Activated CD8-positive, alpha-beta memory T cell treated with anti-CD3 and anti-CD28 coated beads for 4 hours (primary cell): ENCODE measurements at regions not wholly inside any gene's neighbourhood (a gene's known extent, or its start where the extent isn't known, plus 50 kb on each side); places are given as distances from the start of the nearest gene placed in this dataset.

Experiments
- DNase-seq, 2 donors: peaks; one replicate each; pipeline ENCODE4 v3.0.0-alpha.2; 2020; ENCODE audit warnings: low read depth in 2 of 2

DNA sequence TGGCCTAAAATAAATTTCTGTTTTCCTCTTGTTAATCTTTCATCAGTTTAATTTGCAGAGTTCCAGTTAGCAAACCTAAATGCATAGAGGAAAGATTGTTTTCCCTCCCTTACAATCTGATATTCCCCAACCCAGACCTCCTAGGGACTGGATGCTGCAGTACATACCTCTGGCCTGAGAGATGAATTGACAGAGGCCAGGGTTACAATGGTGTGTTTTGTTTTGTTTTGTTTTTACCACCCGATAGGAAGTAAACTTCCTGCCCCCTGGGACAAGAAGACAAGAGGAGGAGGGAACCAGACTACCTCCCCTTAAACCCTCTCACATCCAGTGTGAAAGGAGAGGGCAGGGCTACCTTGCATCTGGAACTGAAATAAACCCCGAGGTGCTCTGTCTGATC, 319.0 kb downstream of the LRFN2 start:
- no peak for DNase-seq

DNA sequence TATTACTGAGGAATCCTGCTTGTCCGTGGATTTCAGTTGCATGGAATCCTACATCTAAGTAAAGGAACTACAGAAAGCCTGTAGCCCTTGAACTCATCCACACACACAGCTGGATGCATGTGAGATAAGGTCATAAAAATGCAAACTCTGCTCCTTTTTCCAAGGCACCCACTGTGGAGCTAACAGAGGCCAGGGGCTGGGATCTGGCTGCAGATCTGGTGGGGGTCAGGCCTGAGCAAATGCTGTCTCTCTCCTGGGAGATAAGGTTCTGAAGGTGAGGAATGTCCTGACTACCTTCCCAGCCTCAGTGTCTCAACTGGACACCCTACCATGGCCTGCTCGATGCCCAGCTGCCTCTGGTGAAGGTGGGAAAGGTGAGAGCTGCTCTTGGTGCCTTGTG, 321.5 kb downstream of the LRFN2 start:
- no peak for DNase-seq

DNA sequence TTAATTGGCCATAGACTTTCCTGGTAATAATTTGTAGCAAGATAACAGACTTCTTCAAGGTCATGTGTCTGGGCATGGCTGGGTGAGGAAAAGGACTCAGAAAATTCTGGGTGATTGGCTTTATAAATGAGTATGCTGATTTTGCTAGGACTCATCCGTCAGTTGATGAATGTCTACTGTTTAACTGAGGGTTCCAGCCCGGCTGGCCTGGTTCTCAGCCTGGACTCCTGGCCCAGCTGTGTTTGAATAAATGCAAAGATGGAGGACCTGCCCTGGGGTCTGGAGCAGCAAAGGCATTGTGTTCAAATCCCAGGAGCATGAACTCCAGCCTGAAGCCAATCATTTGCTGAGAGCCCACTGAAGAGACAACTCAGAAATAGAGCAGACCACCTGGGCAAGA, 323.2 kb downstream of the LRFN2 start:
- DNase-seq = no peak

DNA sequence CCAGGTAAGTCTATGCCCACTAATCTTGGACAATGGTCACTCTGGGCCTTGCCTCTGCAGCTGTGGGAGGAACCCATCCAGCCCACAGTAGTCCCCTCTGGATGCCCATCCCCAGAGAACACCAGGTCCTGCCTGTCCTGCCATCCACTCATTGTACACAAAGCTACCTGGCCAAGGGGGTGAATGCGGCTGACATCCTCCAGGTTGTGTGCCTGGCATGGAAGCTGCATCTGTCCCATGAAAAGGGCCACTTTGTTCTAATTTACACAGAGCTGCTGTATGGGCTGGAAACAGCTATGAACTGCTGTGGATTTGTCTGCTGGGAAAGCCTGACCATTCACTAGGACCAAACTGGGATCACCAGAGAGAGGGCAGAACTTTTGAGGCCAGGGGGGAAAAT, 324.8 kb downstream of the LRFN2 start:
- DNase-seq = no peak

DNA sequence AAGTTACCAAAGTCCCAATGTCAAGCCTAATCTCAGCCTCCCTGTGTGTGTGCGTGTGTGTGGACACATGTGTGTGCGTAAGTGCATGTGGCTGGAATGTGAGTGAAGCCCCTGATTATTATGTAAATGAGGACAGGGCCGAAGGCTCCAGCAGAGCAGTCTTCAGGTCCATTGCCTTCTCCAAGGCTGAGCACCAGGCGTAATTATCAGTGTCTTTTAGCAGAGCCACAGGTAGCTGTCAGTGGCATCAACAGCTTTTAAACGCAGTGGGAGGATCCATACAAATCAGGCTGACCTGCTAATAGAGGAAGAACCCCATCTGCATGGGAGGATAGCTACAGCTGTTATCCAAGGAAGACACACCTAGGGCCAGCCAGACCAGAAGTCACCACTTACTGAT, 324.3 kb upstream of the MOCS1 start:
- DNase-seq = no peak

DNA sequence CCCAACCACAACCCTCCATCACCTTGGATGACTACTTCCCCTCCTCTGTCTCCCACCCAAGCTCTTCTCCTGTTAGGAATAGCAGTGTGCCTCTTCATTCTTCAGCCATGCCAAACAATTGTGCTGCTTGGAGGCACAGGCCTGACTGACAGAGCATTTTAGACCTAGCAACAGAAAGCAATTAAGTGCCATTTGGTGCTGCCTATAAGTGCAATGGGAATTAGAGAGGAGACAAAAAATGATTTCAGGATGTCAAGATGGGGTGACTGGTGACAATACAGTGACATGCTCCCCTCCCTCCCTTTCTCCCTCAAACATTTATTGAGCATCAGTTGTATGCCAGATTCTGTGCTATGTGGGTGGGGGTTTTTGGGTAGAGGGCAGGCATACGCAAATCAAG, 322.6 kb upstream of the MOCS1 start:
- DNase-seq = no peak

DNA sequence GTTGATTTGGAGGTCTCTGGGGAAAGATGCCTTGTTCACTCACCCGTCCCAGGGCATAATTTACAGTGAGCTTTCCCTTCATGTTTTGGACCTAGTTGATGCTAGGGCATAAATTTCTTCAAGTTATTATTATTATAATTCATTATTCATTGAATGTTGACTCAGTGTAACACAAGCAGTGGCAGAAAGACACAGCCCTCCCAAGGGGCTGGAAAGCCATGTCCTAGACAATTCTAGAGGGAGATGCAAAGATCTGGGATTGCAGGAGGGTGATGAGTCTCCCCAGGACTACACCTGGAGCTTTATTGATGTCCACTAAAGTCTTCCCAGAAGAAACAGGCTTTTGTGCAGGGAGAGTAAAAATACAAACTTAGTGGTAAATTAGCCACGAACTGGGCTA, 322.0 kb upstream of the MOCS1 start:
- no peak for DNase-seq

DNA sequence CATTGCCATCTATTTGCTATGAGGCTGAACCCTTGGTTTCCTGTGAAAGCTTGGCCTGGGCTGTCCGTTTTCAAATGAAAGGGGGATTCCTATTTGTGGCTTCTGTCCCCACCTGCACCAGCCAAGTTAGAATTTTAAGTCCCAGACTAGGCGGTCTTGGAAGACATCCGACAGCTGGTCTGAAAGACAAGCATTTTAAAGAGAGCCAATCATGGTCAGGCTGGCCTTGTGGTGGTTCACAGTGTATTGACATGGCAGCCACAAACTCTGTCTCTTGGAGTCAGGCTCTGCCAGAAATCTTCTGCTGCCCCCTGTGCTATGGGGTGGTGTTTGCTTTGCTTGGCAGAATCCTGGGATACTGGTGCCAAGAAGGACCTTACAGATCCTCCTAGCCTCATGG, 319.2 kb upstream of the MOCS1 start:
- no peak for DNase-seq

DNA sequence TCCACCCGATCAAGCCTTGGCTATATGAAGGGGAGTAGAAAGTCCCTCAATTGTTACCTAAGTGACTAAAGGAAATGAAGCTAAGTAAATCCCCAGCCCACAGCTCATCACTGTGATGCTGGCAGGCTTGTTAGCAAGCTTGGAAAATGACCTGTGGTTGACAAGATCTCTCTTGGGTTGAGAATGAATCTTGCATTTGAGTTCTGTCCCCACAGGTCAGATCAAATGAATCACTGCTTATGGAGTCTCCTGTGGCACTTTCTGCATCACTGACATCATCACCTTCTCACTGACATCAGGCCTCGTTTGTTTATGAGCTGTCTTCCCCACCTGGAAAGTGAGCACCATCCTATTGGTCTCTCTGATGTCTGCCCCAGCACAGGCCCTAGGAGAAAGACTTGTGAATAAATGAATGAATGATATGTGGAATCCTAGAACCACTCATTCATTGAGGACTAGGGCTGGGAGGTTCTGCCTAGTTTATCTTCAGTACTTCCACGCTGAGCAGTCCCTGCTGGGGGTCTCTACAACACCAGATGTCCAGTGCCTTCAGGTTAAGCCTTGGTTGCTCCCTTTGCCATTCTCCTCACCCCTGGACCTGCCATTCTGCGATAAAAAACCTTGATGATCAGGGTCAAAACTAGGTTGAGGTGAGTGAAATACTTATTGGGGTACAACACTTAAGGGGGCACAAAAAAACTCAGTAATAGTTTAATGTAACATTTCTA, 318.4 kb upstream of the MOCS1 start:
- no peak for DNase-seq

DNA sequence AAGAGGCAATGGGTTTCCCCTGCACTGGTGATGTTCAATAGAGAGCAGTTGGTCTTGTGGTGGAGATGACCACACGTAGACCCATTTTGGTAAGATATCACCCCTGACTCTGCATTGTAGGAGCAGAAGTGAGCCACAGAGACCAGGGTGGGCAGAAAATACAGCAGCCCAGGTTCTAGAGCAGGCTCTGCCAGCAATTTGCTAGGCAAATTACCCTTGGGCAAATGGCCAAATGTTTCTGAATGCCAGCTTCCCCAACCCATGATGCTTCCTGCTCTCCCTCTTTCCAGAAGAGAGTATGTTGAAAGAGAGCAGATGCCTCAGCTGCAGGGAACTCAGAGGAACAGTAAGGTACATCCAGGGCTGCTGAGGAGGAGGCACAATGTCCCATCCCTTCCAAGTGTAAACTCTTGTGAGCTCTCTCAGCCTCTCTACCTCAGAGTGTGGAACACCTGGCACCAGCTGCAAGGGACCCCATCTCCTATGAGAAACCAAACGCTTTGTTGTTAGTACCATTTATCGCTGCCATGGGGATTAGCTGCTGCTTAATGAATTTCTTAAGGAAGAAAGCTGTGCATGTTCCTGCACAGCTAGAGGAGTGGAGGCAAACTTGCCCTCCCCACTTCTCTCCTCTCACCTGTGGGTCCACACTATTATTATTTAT, 317.5 kb upstream of the MOCS1 start:
- DNase-seq = no peak

DNA sequence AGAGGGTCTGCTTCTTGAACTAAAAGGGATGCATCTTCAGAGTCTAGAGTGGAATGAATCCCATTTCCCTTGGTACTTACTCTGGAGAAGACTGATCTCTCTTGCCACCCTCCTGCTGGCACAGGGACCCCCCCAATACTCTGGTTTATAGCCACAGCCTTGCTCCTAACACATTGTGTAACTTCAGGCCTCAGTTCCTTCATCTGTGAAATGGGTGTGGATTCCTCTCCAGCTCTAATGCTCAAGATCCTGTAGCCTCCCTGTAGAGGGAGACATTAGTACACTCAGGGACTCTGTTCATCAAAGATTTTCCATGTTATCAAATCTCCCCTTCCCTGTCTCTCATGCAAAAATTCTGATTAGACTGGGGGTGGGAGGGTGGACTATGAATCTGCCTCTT, 315.7 kb upstream of the MOCS1 start:
- DNase-seq = no peak

DNA sequence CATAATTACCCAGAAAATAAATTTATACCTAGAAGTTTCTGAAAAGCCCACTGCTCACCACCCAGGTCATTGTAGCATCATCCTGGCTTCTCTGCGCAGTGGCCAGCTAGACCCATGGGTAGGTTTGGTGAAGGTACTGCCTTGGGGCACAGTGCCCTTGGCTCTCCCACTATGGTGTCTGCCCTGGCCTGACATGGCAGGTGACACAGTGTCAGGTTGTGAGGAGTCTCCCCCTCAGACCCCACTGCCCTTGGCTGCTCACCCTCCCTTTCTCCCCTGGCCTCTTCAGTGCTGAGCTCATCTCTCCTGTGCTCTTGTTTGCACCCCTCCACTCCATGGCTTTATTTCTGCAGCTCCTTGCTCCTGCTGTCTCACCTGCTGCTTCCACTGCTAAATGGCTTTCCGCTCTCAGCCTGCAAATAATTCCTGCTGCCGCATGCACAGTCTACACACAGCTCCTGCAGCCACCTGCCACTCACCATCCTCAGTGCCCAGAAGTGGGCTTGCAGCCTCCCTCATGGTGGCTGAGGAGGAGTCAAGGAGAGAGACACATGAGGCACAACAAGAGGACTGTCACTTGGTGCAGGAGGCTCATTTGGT, 313.4 kb upstream of the MOCS1 start:
- no peak for DNase-seq

DNA sequence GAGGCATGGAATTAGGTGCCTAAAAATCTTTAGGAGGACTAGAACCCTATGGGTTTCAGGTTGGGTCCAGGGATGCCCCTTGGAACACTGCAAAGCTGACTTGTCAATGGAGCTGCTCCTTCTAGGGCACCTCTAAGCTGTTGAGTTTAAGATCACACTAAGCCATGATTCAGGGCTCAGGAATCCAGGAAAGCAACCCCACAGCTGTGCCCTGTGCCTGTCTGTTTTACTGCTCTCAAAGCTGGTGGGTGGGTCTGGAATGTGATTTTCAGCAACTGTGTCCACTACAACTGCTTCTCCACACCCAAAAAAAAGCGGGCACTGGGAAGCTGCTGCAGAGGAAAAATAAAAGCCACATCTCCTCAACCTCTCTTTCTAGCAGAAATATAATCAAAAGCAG, 310.4 kb upstream of the MOCS1 start:
- DNase-seq = no peak

DNA sequence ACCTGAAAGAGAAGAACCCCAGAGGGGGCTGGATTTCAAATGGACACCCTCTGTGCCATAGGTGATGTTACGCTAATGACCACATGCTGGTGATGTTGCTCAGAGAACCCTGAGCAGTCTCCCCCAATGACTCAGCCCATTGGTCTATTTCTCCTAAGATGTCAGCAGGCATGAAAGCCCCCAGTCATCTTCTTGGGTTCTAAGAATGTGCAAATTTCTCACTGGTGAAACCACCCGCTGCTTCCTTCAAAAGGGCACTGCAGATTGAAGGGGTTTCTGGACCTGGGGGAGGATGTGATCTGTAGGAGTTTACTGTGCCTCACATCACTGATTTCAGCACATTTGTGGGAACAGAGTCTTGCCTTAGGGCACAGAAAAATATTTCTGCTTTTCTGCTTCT, 298.4 kb upstream of the MOCS1 start:
- no peak for DNase-seq

DNA sequence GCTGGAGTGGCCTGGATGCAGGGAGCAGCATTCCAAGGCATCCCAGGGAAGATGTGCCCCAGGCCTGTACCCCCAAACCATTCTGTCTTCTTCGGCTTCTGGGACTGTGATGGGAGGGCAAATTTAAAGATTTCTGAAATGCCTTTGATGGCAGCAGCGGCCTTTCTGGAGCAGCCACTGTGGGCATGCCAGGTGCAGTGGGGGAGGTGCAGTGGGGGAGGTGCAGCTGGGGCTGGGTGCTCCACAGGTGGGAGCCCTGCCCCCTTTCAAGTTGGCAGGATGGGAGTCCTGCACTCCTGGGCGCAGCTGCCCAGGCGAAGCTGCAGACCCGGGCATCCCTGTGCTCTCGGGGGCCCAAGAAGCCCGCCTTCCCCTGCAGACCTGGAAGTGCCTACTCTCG, 293.5 kb upstream of the MOCS1 start:
- DNase-seq = no peak

DNA sequence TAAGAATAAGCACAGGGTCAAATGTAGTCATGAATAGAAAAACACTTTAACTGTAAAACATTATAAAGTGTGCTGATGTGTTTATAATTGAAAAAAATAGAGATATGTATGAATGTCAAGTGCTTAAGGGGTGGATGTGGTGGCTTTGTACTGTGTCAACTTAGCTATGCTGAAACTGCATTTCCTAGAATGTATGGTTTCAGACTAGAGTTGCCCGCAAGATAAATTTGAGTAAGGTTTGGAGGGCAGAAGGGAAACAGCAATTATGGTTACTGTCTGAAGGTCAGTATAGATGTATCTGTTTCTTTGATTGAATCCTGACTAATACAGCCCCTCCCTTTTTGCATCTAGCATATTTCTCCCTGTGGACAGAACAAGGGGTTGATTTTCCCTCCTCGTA, 288.1 kb upstream of the MOCS1 start:
- no peak for DNase-seq

DNA sequence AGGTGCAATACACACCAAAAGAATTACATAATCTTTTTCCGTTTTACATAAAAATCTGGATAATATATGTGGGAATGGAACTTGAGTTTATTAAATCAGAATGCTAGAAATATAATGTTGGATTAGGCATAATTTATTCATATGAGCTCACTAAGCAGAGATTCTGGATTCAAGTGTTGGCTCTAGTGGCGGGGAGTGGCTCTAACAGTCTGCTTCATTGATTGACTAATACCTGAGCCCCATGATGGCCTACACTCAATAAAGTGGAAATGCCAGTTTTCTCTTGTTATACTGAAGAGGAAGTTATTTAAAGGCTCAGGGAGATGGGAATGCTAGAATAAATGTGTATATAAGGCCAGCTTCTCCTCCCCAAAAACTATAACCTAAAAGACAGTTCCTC, 285.5 kb upstream of the MOCS1 start:
- no peak for DNase-seq

DNA sequence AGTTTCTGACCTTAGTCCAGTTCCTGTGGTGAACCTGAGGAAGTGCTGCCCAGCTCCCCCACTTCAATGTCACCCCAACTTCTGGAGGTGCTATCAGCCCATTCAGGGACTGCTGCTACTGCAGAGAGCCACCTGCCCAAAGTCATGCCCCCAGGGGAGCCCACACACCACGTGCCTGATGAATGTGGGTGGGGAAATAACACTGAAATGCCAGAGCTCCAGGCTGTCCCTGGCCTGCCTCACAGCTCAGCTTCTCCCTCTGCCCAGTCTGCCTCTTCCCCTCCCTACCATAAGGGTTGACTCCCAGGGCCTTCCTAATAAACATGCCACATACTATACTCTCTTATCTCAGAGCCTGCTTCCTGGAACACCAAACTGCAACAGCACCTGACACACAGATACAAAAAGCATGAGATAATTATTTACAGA, 276.4 kb upstream of the MOCS1 start:
- DNase-seq = no peak

DNA sequence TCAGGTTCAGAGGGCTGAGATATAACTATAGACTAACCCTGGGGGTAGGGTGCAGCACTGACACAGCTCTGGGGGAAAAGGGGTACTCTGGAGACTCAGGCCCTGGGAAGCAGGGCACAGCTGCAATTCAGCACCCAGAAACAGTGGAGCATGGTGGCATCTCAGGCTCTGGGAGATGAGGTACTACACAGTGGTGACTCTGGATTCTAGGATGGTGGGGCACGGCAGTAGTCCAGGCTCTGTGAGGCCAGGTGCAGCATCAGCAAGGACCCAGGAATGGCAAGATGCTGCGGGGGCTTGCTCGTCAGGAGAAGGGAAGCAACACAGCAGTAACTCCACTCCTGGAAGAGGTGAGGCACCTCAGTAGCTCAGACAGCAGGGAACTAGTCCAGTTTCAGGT, 271.5 kb upstream of the MOCS1 start:
- DNase-seq = no peak

DNA sequence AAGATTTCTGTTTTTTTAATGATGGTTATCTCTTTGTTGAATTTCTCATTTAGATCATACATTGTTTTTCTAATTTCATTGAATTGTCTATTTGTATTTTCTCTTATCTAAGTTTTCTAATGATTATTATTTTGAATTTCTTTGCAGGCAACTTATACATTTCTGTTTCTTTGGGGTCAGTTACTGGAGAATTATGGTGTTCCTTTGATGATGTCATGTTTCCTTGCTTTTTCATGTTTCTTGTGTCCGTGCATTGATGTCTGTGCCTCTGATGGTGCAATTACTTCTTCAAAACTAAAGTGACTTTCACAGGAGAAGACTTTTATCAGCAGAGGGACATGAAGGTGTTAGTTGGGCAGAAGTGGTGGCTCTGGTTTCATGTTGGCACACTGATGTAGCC, 270.7 kb upstream of the MOCS1 start:
- no peak for DNase-seq

DNA sequence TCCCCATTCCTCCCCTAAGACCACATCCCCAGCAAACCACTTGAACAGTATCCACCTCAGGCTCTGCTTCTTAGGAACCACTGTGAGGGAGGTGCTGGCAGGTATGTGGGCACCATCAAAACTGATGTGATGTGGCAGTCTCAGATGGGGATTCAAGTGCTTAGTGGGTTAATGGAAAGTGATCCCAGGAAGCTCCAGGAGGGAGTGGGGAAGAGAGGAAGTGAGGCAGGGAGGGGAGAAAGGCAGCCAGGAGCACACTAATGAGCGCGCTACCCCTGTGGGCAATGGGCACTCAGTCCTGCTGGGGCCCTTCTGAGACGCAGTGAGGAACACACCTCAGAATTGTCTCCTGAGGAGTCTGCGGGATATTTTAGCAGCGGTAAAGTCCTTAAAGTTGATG, 263.1 kb upstream of the MOCS1 start:
- DNase-seq = no peak

DNA sequence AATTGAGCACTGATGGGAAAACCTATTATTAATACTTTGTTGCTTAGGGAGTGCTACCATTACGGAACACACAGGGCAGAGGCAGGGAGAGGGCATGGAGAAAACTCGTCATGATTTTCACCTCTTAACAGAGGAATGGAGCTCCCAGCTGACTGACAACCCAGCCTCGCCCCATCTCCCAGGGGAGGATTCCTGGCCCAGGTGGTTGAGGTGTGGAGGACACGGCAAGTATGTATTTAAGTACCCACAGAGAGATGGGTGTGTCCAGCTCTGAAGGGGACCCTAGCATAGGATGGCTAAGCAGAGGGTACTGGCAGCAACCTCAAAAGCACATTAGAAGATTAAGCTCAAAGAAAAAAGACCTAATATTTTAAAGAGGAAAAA, 261.9 kb upstream of the MOCS1 start:
- DNase-seq = no peak

DNA sequence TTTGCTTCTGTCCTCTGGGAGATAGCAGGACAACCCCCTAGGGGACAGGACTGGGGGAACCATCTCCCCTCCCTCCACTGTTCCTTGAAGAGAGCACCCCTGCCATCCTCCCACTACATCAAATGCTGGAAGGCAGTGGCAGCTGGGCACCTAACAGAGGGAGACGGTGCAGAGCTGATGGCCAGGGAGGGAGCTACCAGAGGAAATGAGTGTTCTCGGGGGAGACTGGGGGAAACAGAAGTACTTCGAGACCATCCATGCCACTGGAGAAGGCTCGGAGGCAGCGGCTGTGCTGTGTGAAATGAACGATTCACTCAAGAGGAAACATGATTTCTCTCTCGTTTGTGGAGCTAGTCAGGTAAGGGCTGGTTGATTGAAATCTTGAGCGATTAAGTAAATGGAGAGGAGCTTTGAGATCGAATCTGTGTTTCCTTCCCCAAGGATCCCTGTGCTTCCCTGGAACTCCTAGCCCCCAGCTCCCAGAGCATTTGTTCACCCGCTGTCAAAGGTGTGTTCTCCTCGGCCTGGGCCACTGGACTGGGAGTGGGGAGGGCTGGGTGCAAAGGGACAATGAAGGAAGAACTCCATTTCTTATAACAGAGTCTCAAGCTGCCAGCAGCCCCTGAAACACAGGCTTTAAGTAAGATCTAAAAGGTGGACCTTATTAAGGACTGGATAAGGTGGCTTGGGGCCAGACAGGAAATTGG, 261.3 kb upstream of the MOCS1 start:
- DNase-seq = no peak
